Nephron (organoid): ENCODE measurements at regions not wholly inside any gene's neighbourhood (a gene's known extent, or its start where the extent isn't known, plus 50 kb on each side); places are given as distances from the start of the nearest gene placed in this dataset.

ENCODE experiments used
- H3K27ac Mint-ChIP-seq, 3 experiments: 2 replicates each; pipeline ENCODE4 v1.8.0; 2020; ENCODE audit warnings: mixed read lengths in 3 of 3, mild to moderate bottlenecking in 2 of 3, moderate library complexity in 1 of 3
- H3K27me3 Mint-ChIP-seq: 2 replicates; pipeline ENCODE4 v1.8.0; 2021; ENCODE audit warnings: low read depth, mild to moderate bottlenecking, moderate library complexity, mixed read lengths
- H3K36me3 Mint-ChIP-seq: 2 replicates; pipeline ENCODE4 v1.8.0; 2020; ENCODE audit warnings: low read depth, mixed read lengths
- H3K4me1 Mint-ChIP-seq: 2 replicates; pipeline ENCODE4 v1.8.0; 2020; ENCODE audit warnings: mixed read lengths
- H3K4me3 Mint-ChIP-seq, 3 experiments: 2 replicates each; pipeline ENCODE4 v1.8.0; 2020; ENCODE audit warnings: mild to moderate bottlenecking in 3 of 3, mixed read lengths in 3 of 3, moderate library complexity in 2 of 3
- H3K9me3 Mint-ChIP-seq: 2 replicates; pipeline ENCODE4 v1.8.0; 2020; ENCODE audit warnings: mixed read lengths
- TF ChIP-seq, protein P1 (sequence below), 3 experiments: fragments of 200-600 bp; sonication (generic); IDR thresholded peaks; one replicate each; pipeline ENCODE4 v1.5.0; 2021; ENCODE audit warnings: antibody characterized with exemption in 3 of 3; ENCODE audit not compliant: unreplicated experiment in 3 of 3

DNA sequence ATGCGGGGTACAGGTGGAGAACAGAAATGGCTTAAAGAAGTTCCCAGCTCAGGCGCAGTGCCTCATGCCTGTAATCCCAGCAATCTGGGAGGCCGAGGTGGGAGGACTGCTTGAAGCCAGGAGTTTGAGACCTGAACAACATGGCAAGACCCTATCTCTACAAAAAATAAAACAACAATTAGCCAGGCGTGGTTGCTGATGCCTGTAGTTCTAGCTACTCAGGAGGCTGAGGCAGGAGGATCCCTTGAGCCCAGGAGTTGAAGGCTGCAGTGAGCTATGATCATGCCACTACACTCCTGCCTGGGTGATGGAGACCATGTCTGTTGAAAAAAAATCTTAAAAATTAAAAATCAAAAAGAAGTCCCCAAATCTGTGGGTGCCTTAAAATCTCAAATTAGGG is 228.3 kb upstream of the WSB1 start:
- TF ChIP-seq, protein P1, sequence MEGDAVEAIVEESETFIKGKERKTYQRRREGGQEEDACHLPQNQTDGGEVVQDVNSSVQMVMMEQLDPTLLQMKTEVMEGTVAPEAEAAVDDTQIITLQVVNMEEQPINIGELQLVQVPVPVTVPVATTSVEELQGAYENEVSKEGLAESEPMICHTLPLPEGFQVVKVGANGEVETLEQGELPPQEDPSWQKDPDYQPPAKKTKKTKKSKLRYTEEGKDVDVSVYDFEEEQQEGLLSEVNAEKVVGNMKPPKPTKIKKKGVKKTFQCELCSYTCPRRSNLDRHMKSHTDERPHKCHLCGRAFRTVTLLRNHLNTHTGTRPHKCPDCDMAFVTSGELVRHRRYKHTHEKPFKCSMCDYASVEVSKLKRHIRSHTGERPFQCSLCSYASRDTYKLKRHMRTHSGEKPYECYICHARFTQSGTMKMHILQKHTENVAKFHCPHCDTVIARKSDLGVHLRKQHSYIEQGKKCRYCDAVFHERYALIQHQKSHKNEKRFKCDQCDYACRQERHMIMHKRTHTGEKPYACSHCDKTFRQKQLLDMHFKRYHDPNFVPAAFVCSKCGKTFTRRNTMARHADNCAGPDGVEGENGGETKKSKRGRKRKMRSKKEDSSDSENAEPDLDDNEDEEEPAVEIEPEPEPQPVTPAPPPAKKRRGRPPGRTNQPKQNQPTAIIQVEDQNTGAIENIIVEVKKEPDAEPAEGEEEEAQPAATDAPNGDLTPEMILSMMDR (IDR thresholded peaks at IDR 0.05; ENCODE audit: unreplicated experiment in 3 of 3): no peak
- Mint-ChIP-seq H3K9me3 (peaks cover 39% of the 10 kb centered on the region), H3K27ac (no peak overlapping the region), H3K4me1 (no peaks in the 10 kb centered on the region), H3K27me3 (no peaks in the 10 kb centered on the region), H3K36me3 (no peaks in the 10 kb centered on the region), H3K4me3 (no peak overlapping the region)

DNA sequence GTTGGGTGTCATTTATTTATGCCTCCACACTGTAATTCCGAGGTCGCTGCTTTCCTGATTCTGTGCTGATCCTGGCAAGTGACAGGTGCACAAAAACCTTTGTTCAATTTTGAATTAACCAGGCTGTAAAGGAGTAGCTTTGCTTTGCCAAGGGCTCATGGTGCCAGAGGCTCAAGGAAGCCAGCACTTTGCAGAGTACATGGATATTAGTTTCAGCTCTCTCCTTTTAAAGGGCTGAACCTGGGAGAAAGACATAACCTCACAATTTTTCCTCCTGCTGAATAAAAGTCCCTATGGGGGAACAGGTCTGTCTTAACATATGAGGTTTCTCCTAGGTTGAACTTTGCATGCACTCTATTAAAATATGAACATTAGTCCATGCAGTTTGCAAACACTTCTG is 227.6 kb upstream of the WSB1 start:
- peaks cover 39% of the 10 kb centered on the region for H3K9me3 Mint-ChIP-seq
- H3K36me3 Mint-ChIP-seq: no peaks in the 10 kb centered on the region
- H3K27ac Mint-ChIP-seq: no peak overlapping the region
- TF ChIP-seq, protein P1 (IDR thresholded peaks at IDR 0.05; ENCODE audit: unreplicated experiment in 3 of 3): no peak
- no peaks in the 10 kb centered on the region for H3K4me1 Mint-ChIP-seq
- no peak overlapping the region for H3K4me3 Mint-ChIP-seq
- H3K27me3 Mint-ChIP-seq: no peaks in the 10 kb centered on the region

DNA sequence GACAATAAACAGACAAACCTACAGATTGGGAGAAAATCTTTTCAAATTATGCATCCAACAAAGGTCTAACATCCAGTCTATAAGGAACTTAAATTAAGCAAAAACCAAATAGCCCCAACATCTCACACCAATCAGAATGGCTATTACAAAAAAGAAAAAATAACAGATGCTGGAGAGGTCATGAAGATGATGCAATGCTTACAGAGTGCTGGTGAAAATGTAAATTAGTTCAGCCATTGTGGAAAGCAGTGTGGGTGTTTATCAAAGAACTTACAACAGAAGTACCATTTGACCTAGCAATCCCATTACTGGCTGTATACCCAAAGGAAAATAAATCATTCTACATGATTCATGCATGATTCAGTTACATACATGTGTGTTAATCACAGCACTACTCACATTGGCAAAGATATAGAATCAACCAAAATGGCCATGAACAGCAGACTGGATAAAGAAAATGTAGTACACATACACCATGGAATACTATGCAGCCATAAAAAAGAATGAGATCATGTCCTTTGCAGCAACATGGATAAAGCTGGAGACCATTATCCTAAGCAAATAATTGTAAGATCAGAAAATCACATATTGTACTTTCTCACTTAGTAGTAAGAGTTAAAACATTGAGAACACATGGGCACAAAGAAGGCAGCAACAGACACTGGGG is 223.9 kb upstream of the WSB1 start:
- no peak overlapping the region for H3K4me3 Mint-ChIP-seq
- no peaks in the 10 kb centered on the region for H3K4me1 Mint-ChIP-seq
- no peaks in the 10 kb centered on the region for H3K36me3 Mint-ChIP-seq
- no peaks in the 10 kb centered on the region for H3K27me3 Mint-ChIP-seq
- TF ChIP-seq, protein P1 (IDR thresholded peaks at IDR 0.05; ENCODE audit: unreplicated experiment in 3 of 3): no peak
- H3K27ac Mint-ChIP-seq: no peak overlapping the region
- H3K9me3 Mint-ChIP-seq: peaks cover 27% of the 10 kb centered on the region

DNA sequence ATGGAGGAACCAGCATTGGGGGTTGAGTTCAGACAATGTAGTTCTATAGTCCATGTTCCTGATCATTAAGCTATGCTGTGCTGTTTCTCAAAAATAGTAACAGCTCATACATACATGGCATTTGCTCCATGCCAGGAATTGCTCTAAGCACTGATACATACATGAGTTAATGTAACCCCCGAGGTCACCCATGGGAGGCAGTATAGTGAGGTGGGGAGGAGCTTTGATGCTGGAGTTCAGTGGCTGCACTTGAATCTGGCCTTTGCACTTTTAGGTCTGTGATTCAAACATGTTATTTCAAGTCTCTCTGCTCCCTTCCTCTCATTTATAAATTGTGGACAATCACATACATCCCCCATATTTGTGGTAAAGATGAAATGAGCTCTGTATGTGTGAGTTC is 223.1 kb upstream of the WSB1 start:
- no peaks in the 10 kb centered on the region for H3K4me1 Mint-ChIP-seq
- no peak overlapping the region for H3K4me3 Mint-ChIP-seq
- no peak overlapping the region for H3K27ac Mint-ChIP-seq
- TF ChIP-seq, protein P1 (IDR thresholded peaks at IDR 0.05; ENCODE audit: unreplicated experiment in 3 of 3): no peak
- H3K36me3 Mint-ChIP-seq: no peaks in the 10 kb centered on the region
- H3K27me3 Mint-ChIP-seq: no peaks in the 10 kb centered on the region
- H3K9me3 Mint-ChIP-seq: peaks cover 31% of the 10 kb centered on the region

DNA sequence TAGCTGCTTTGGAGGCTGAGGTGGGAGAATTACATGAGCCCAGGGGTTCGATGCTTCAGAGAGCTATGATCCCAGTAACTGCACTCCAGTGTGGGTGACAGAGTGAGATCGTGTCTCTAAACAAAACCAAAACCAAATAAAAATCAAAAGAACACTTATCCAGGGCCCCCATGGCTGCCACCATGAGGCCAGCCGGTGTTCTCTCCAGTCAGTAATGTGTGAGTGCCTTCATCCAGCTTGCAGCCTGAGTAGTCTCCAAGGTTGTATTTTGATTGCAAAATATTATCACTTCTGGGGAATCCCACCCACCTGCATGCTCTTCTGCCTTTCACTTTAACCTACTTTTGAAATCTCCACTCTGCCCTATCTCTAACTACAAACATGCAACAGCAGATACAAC is 221.0 kb upstream of the WSB1 start:
- Mint-ChIP-seq H3K4me3 (no peak overlapping the region), H3K27ac (no peak overlapping the region), H3K9me3 (peaks cover 48% of the 10 kb centered on the region), H3K27me3 (no peaks in the 10 kb centered on the region), H3K4me1 (no peaks in the 10 kb centered on the region), H3K36me3 (no peaks in the 10 kb centered on the region)
- TF ChIP-seq, protein P1 (IDR thresholded peaks at IDR 0.05; ENCODE audit: unreplicated experiment in 3 of 3): no peak

DNA sequence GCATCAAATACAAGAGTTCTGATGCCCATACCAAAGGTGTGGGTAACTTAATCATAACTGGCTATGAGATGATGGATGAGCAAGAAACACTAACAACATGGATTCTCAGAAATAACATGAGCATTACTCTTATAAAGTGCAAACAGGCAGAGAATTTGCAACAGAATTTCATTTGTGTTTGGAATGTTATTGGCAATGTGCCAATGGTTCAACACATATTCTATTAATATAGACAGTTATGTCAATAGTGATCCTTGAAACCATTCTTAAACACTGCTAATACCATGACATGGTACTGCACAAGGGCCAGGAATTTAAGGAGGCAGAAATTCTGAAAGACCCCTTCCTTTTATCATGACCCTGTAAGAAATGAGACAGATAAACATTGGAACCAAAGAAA is 217.1 kb upstream of the WSB1 start:
- Mint-ChIP-seq H3K36me3 (no peaks in the 10 kb centered on the region), H3K27me3 (no peaks in the 10 kb centered on the region), H3K27ac (no peak overlapping the region), H3K9me3 (peaks cover 43% of the 10 kb centered on the region), H3K4me1 (no peaks in the 10 kb centered on the region), H3K4me3 (no peak overlapping the region)
- TF ChIP-seq, protein P1 (IDR thresholded peaks at IDR 0.05; ENCODE audit: unreplicated experiment in 3 of 3): no peak
